Kidney tubule cell (primary cell): ENCODE measurements at regions not wholly inside any gene's neighbourhood (a gene's known extent, or its start where the extent isn't known, plus 50 kb on each side); places are given as distances from the start of the nearest gene placed in this dataset.

Experiments
- DNase-seq: peaks from one replicate; pipeline ENCODE4 v3.0.0-alpha.2; 2018; ENCODE audit warnings: low spot score

- DNase-seq: peak; percentile 17
Observed at GRCh38 chr4:147428583-147428982, 52.3 kb upstream of the EDNRA start.

- DNase-seq: no peak
Observed at GRCh38 chr4:147430111-147430510, 50.8 kb upstream of the EDNRA start.
